ENCODE measurements at regions not wholly inside any gene's neighbourhood (a gene's known extent, or its start where the extent isn't known, plus 50 kb on each side); places are given as distances from the start of the nearest gene placed in this dataset.

DNA sequence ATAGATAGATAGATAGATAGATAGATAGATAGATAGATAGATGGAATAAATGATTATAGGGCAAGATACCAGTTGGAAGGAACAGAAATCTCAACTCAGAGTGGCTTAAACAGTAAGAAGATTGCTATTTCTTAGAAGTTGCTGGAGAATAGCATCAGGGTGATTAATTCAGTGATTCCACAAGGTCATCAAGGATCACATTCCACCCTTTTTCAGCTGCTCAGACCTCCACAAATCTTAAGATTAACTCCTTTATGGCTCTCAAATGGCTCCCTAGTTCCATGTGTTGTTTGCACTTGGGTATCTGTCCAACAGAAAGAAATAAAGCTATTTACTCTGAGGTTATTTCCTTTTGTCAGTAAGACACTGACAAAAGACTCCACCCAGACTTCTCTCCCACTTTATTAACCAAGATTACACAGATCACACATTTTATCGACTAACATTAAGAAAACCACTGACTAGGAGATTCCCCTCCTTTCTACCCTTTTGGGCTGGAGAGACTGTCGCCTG is 68.3 kb upstream of the KIF16B start:
- 89% methylated on average over 2 of the region's 2 CpGs; no CpG with 5 or more reads in 1 of the 2 experiments for WGBS, 2 experiments (ENCODE audit: extremely low coverage in 1 of 2, insufficient coverage in 1 of 2, insufficient read length in 1 of 2, insufficient replicate concordance in 2 of 2, low coverage in 1 of 2, low lambda C conversion rate in 2 of 2, missing lambda C conversion rate in 1 of 2)
- FAIRE-seq (no peak), DNase-seq (ENCODE audit: low read depth in 1 of 2, low spot score in 2 of 2) (no peak)
- H3K18ac ChIP-seq (ENCODE audit: extremely low read depth, low read length) = no peak overlapping the region
- no peak overlapping the region for H4K5ac ChIP-seq (ENCODE audit: insufficient read length, low read depth, low read length)
- no peak overlapping the region for H2BK20ac ChIP-seq (ENCODE audit: low read length)
- no peak overlapping the region for H3K23ac ChIP-seq (ENCODE audit: insufficient read length)
- no peaks in the 10 kb centered on the region for H4K20me1 ChIP-seq (replicated peaks in 1 of 2; ENCODE audit: control insufficient read depth in 1 of 2, insufficient read depth in 2 of 2, low read length in 2 of 2)
- H3K27me3 ChIP-seq (replicated peaks in 1 of 4; ENCODE audit: control insufficient read depth in 3 of 4, extremely low read depth in 1 of 4, insufficient read depth in 3 of 4, low read length in 3 of 4) = no peaks in the 10 kb centered on the region
- H3K36me3 ChIP-seq (ENCODE audit: control insufficient read depth in 2 of 4, insufficient read depth in 4 of 4, low read length in 3 of 4) = no peaks in the 10 kb centered on the region
- H4K91ac ChIP-seq (replicated peaks; ENCODE audit: insufficient read length, low read length) = no peak overlapping the region
- no peak overlapping the region for H3K4me3 ChIP-seq (ENCODE audit: extremely low read depth in 1 of 4, insufficient read depth in 2 of 4, low read depth in 3 of 4, low read length in 4 of 4)
- no peak overlapping the region for H2AFZ ChIP-seq (ENCODE audit: low read length)
- no peak overlapping the region for H4K8ac ChIP-seq (ENCODE audit: extremely low read depth, insufficient read depth, low read length)
- H3K23me2 ChIP-seq (ENCODE audit: low read depth, low read length) = no peaks in the 10 kb centered on the region
- H2BK15ac ChIP-seq (ENCODE audit: low read length) = no peak overlapping the region
- H2BK5ac ChIP-seq (ENCODE audit: low read depth, low read length) = no peak overlapping the region
- no peaks in the 10 kb centered on the region for H3K4me1 ChIP-seq (replicated peaks in 1 of 4; ENCODE audit: control insufficient read depth in 3 of 4, insufficient read depth in 4 of 4, low read length in 3 of 4)
- H3K79me1 ChIP-seq (ENCODE audit: low read depth, low read length) = no peaks in the 10 kb centered on the region
- TF ChIP-seq SRF (IDR thresholded peaks at IDR 0.05; ENCODE audit: low read depth, low read length) = no peak
- no peak for TF ChIP-seq SP1 (IDR thresholded peaks at IDR 0.05; ENCODE audit: low read depth, low read length)
- TF ChIP-seq, protein P1, sequence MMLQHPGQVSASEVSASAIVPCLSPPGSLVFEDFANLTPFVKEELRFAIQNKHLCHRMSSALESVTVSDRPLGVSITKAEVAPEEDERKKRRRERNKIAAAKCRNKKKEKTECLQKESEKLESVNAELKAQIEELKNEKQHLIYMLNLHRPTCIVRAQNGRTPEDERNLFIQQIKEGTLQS (IDR thresholded peaks at IDR 0.05; ENCODE audit: insufficient read depth, low read depth, low read length) = no peak
- no peak for TF ChIP-seq RFX5 (IDR thresholded peaks at IDR 0.05; ENCODE audit: borderline replicate concordance, low read depth, low read length)
- no peak overlapping the region for H2AK5ac ChIP-seq (ENCODE audit: low read depth, low read length)
- H3K9ac ChIP-seq (replicated peaks in 1 of 4; ENCODE audit: extremely low read depth in 1 of 4, low read depth in 3 of 4, low read length in 3 of 4) = no peak overlapping the region
- 0 out of 4 replicates have a peak, but pooled peaks cover 0 to 2% of the 10 kb centered on the region in 2 experiments for H3K9me3 ChIP-seq (ENCODE audit: insufficient read depth in 2 of 2, low read depth in 1 of 2, low read length in 1 of 2)
- no peak overlapping the region for H3K27ac ChIP-seq (ENCODE audit: low read depth, low read length)
- H2BK120ac ChIP-seq (replicated peaks; ENCODE audit: low read depth, low read length) = no peak overlapping the region
- POLR2A ChIA-PET (ENCODE audit: partially characterized antibody) = no interaction called here
- no peak overlapping the region for H3K14ac ChIP-seq (ENCODE audit: insufficient read length)
- no peak overlapping the region for H3K56ac ChIP-seq (replicated peaks; ENCODE audit: insufficient read length, low read depth, low read length)
- no peak overlapping the region for H3K4me2 ChIP-seq (ENCODE audit: insufficient read depth in 1 of 2, low read depth in 2 of 2, low read length in 2 of 2)
- H3K79me2 ChIP-seq (ENCODE audit: control insufficient read depth in 1 of 2, insufficient read depth in 2 of 2, low read length in 2 of 2) = no peaks in the 10 kb centered on the region
- H2BK12ac ChIP-seq (ENCODE audit: low read depth, low read length) = no peak overlapping the region
- H3K4ac ChIP-seq (replicated peaks; ENCODE audit: insufficient read length, low read depth, low read length) = no peak overlapping the region
- CTCF ChIA-PET (ENCODE audit: partially characterized antibody) = no interaction called here
